Loucy (cell line): ENCODE measurements at regions not wholly inside any gene's neighbourhood (a gene's known extent, or its start where the extent isn't known, plus 50 kb on each side); places are given as distances from the start of the nearest gene placed in this dataset.
"Not testable (repeated sequence)": the region's sequence is repeated elsewhere in the genome, so short reads cannot be mapped to it uniquely, and the experiment has no call there.

Source experiments
- H2AFZ ChIP-seq: fragments of 200-600 bp; sonication (generic); 2 replicates; pipeline ENCODE4 v1.6.0; 2016; ENCODE audit warnings: antibody characterized with exemption, mild to moderate bottlenecking, low read length, moderate library complexity
- H3F3A ChIP-seq: fragments of 200-600 bp; 2 replicates; pipeline ENCODE4 v1.6.0; 2016; ENCODE audit warnings: antibody characterized with exemption, low read depth, mild to moderate bottlenecking
- H3K27me3 ChIP-seq: fragments of 200-600 bp; sonication (generic); 2 replicates; pipeline ENCODE4 v1.6.1; 2014; ENCODE audit warnings: low read length, mild to moderate bottlenecking; ENCODE audit not compliant: insufficient read depth, poor library complexity, severe bottlenecking
- H3K36me3 ChIP-seq: fragments of 200-600 bp; sonication (generic); 2 replicates; pipeline ENCODE4 v1.6.1; 2016; ENCODE audit warnings: low read length; ENCODE audit not compliant: insufficient read depth
- H3K4me1 ChIP-seq: fragments of 200-600 bp; sonication (generic); 2 replicates; pipeline ENCODE4 v1.5.1; 2014; ENCODE audit warnings: low read length, mild to moderate bottlenecking; ENCODE audit not compliant: insufficient read depth, poor library complexity, severe bottlenecking
- H3K4me2 ChIP-seq: fragments of 200-600 bp; sonication (generic); 2 replicates; pipeline ENCODE4 v1.6.0; 2014; ENCODE audit warnings: antibody characterized with exemption, low read length, low read depth, mild to moderate bottlenecking; ENCODE audit not compliant: poor library complexity, severe bottlenecking
- H3K4me3 ChIP-seq: fragments of 200-600 bp; sonication (generic); 2 replicates; pipeline ENCODE4 v1.5.1; 2014; ENCODE audit warnings: low read length, mild to moderate bottlenecking, mixed read lengths; ENCODE audit not compliant: poor library complexity, severe bottlenecking
- H3K79me2 ChIP-seq: fragments of 200-600 bp; sonication (generic); 2 replicates; pipeline ENCODE4 v1.6.1; 2014; ENCODE audit warnings: low read length; ENCODE audit not compliant: insufficient read depth
- H3K9ac ChIP-seq: fragments of 200-600 bp; sonication (generic); 2 replicates; pipeline ENCODE4 v1.6.0; 2014; ENCODE audit warnings: mild to moderate bottlenecking, low read depth, low read length, moderate library complexity; ENCODE audit not compliant: poor library complexity, severe bottlenecking
- H3K9me2 ChIP-seq: fragments of 200-600 bp; sonication (generic); replicated peaks from 2 replicates; pipeline ENCODE4 v1.6.1; 2016; ENCODE audit warnings: low read depth, low read length, mixed read lengths
- H3K9me3 ChIP-seq: fragments of 200-600 bp; sonication (generic); 2 replicates; pipeline ENCODE4 v1.6.1; 2014; ENCODE audit warnings: mild to moderate bottlenecking, antibody characterized with exemption, low read length, low read depth; ENCODE audit not compliant: insufficient read depth
- H4K20me1 ChIP-seq: fragments of 200-600 bp; sonication (generic); 2 replicates; pipeline ENCODE4 v1.6.0; 2014; ENCODE audit warnings: antibody characterized with exemption, low read length, mild to moderate bottlenecking; ENCODE audit not compliant: insufficient read depth, poor library complexity, severe bottlenecking
- CTCF ChIP-seq: fragments of 200-600 bp; sonication (generic); conservative IDR thresholded peaks from 2 replicates; pipeline ENCODE4 v1.5.1; 2014; ENCODE audit warnings: mild to moderate bottlenecking, antibody characterized with exemption, low read length
- EZH2phosphoT487 ChIP-seq: fragments of 200-600 bp; IDR thresholded peaks from 2 replicates; pipeline ENCODE4 v1.6.1; 2018; ENCODE audit warnings: antibody characterized with exemption, mild to moderate bottlenecking, moderate library complexity, borderline replicate concordance

DNA sequence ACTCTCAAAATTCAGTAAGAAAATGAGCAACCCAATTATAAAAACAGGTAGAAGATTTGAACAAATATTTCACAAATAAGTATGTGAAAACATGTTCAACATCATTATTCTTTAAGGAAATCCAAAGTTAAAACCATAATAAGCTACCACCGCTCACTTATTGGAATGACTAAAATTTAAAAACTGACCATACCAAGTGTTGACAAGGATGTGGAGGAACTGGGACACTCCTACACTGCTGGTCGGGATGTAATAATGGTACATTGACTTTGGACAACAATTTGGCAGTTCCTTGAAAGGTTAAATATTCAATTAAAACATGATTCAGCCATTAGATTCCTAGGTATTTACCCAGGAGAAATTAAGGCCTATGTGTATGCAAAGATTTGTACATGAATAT lies 336.5 kb downstream of the IRS1 start:
- H3K79me2 ChIP-seq = no peaks in the 10 kb centered on the region
- H2AFZ ChIP-seq = no peak overlapping the region
- H3K4me3 ChIP-seq = no peak overlapping the region
- no peak overlapping the region for H3K9ac ChIP-seq
- TF ChIP-seq CTCF (no peak), EZH2phosphoT487 (no peak)
- H3K4me1 ChIP-seq = no peaks in the 10 kb centered on the region
- no peak overlapping the region for H3K4me2 ChIP-seq
- H3F3A ChIP-seq = no peaks in the 10 kb centered on the region
- no peaks in the 10 kb centered on the region for H4K20me1 ChIP-seq
- H3K27me3 ChIP-seq = no peaks in the 10 kb centered on the region
- no peaks in the 10 kb centered on the region for H3K9me2 ChIP-seq
- no peaks in the 10 kb centered on the region for H3K9me3 ChIP-seq
- no peaks in the 10 kb centered on the region for H3K36me3 ChIP-seq

DNA sequence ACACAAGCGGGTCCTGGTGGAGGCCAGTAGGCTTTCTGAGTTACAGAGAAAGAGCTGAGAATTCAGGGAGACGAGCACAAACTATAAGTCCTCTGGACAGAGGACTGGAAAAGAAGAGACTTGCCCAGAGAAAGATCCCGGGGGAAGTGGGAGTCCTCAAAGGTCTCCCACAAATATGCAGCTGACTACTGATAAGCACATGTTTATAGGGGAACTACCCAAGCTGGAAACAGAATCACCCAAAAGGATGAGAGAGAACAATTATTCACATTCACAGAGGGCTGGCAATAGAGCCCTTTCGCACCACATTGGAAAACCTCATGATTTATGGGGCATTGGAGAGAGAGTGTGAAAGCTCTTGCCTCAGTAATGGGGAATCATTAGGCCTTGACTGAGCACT lies 337.6 kb downstream of the IRS1 start:
- no peaks in the 10 kb centered on the region for H3F3A ChIP-seq
- H3K36me3 ChIP-seq = no peaks in the 10 kb centered on the region
- no peaks in the 10 kb centered on the region for H3K27me3 ChIP-seq
- TF ChIP-seq EZH2phosphoT487 = no peak
- no peak for TF ChIP-seq CTCF
- no peak overlapping the region for H2AFZ ChIP-seq
- H3K4me1 ChIP-seq = no peaks in the 10 kb centered on the region
- no peaks in the 10 kb centered on the region for H4K20me1 ChIP-seq
- no peaks in the 10 kb centered on the region for H3K9me2 ChIP-seq
- no peak overlapping the region for H3K4me2 ChIP-seq
- no peak overlapping the region for H3K9ac ChIP-seq
- H3K79me2 ChIP-seq = no peaks in the 10 kb centered on the region
- no peaks in the 10 kb centered on the region for H3K9me3 ChIP-seq
- no peak overlapping the region for H3K4me3 ChIP-seq

GRCh38 chr2:226456144-226456543 lies 343.5 kb downstream of the IRS1 start:
- H3F3A ChIP-seq, H3K9ac ChIP-seq, H3K9me2 ChIP-seq, H3K36me3 ChIP-seq, H3K4me2 ChIP-seq, H4K20me1 ChIP-seq, H2AFZ ChIP-seq, H3K79me2 ChIP-seq, H3K4me1 ChIP-seq, H3K27me3 ChIP-seq, H3K4me3 ChIP-seq, H3K9me3 ChIP-seq: not testable (repeated sequence)

- TF ChIP-seq EZH2phosphoT487 (no peak), CTCF (no peak)
- Histone ChIP-seq H2AFZ (no peak overlapping the region), H3K4me1 (no peaks in the 10 kb centered on the region), H3K9me2 (no peaks in the 10 kb centered on the region), H4K20me1 (no peaks in the 10 kb centered on the region), H3K79me2 (no peaks in the 10 kb centered on the region), H3K4me3 (no peak overlapping the region), H3K9me3 (no peaks in the 10 kb centered on the region), H3F3A (no peaks in the 10 kb centered on the region), H3K4me2 (no peak overlapping the region), H3K36me3 (no peaks in the 10 kb centered on the region), H3K27me3 (no peaks in the 10 kb centered on the region), H3K9ac (no peak overlapping the region)
Measured at GRCh38 chr2:226452768-226453167, 346.9 kb downstream of the IRS1 start.
